ENCODE measurements at regions not wholly inside any gene's neighbourhood (a gene's known extent, or its start where the extent isn't known, plus 50 kb on each side); places are given as distances from the start of the nearest gene placed in this dataset.

GRCh38 chr5:126108470-126108869 lies 314.7 kb upstream of the GRAMD2B start:
- H3K36me3 Mint-ChIP-seq (ENCODE audit: low read depth), result peaks cover 7% of the 10 kb centered on the region
- Histone ChIP-seq H3K36me3 (ENCODE audit: control insufficient read depth, insufficient read depth, low read length) (no peaks in the 10 kb centered on the region), H3K9ac (ENCODE audit: extremely low read depth, low read length, poor library complexity, severe bottlenecking) (no peak overlapping the region), H3K4me1 (ENCODE audit: control insufficient read depth, insufficient read depth, low read length) (peaks cover 2% of the 10 kb centered on the region), H3K4me3 (ENCODE audit: low read length) (no peak overlapping the region), H3K27me3 (ENCODE audit: control insufficient read depth, insufficient read depth, low read length, poor library complexity, severe bottlenecking) (no peaks in the 10 kb centered on the region), H3K9me3 (ENCODE audit: control insufficient read depth, low read length) (peaks cover 15% of the 10 kb centered on the region), H3K27ac (ENCODE audit: low read depth, low read length) (no peak overlapping the region)
- peaks cover 10% of the 10 kb centered on the region for H3K4me1 Mint-ChIP-seq
- H3K27me3 Mint-ChIP-seq (ENCODE audit: insufficient read depth), result no peaks in the 10 kb centered on the region
- H3K9me3 Mint-ChIP-seq, result peaks cover 16% of the 10 kb centered on the region
- H3K4me3 Mint-ChIP-seq, result no peak overlapping the region
- no peak for TF ChIP-seq CTCF (conservative IDR thresholded peaks at IDR 0.05)
- WGBS, 2 experiments (ENCODE audit: insufficient coverage in 1 of 2, insufficient read length in 1 of 2), result 85 to 100% methylated on average over 2 to 5 of the region's 5 CpGs
- no peak overlapping the region for H3K27ac Mint-ChIP-seq
- no peak for DNase-seq

DNA sequence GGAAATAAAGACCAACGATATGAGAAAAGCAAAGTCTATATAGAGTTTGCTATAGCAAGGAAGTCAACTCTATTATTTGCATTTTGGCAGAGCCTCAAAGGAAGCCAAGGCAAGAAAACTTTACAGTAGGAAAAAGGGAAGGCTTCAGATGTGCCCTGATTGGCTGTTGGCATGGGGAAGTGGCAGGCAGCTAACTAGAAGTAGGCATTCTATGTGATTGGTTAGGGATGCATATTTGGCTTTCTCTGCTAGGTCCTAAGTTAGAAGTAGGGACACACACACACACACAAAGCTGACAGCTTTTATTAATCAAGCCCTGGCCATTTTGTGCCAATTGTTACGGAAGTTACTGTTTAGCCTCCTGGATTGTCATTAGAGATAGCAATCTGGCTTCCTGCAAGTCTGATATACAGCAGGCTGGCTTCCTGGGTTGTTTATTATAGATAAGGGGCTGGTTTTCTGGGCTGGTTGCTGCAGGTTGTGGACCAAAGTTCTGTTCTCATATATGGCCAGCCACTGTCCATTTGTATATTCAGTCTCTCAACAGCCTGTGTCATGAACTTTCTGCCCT lies 308.1 kb upstream of the GRAMD2B start:
- Mint-ChIP-seq H3K27me3 (ENCODE audit: insufficient read depth) (no peaks in the 10 kb centered on the region), H3K36me3 (ENCODE audit: low read depth) (peaks cover 13% of the 10 kb centered on the region), H3K4me1 (peaks cover 7% of the 10 kb centered on the region), H3K9me3 (peaks cover 35% of the 10 kb centered on the region), H3K4me3 (no peak overlapping the region), H3K27ac (no peak overlapping the region)
- Histone ChIP-seq H3K27ac (ENCODE audit: low read depth, low read length) (no peak overlapping the region), H3K9ac (ENCODE audit: extremely low read depth, low read length, poor library complexity, severe bottlenecking) (no peak overlapping the region), H3K4me1 (ENCODE audit: control insufficient read depth, insufficient read depth, low read length) (peaks cover 1% of the 10 kb centered on the region), H3K4me3 (ENCODE audit: low read length) (peak overlapping the region; percentile 55), H3K9me3 (ENCODE audit: control insufficient read depth, low read length) (peaks cover 38% of the 10 kb centered on the region), H3K36me3 (ENCODE audit: control insufficient read depth, insufficient read depth, low read length) (no peaks in the 10 kb centered on the region), H3K27me3 (ENCODE audit: control insufficient read depth, insufficient read depth, low read length, poor library complexity, severe bottlenecking) (no peaks in the 10 kb centered on the region)
- TF ChIP-seq CTCF (conservative IDR thresholded peaks at IDR 0.05), result no peak
- no peak for DNase-seq
- 95 to 100% methylated on average over 2 of the region's 2 CpGs for WGBS, 2 experiments (ENCODE audit: insufficient coverage in 1 of 2, insufficient read length in 1 of 2)

DNA sequence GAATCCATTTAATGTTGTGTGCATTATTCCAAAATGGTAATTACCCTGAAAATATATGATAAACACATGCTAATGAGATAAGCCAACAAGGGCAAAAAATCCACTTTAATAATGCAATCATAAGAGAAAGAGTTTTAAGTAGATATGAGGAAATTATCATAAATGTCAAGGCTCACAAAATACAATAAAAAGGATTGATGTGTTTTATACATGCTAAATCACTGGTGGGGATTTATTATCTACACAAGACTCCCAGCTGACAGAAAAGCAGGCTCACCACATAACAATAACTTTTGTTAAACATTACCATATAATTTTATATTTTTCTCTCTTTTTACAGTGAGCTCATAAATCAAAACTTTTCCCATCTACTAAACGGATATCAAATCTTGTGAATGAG lies 306.2 kb upstream of the GRAMD2B start:
- H3K9me3 ChIP-seq (ENCODE audit: control insufficient read depth, low read length), result peaks cover 34% of the 10 kb centered on the region
- no peak overlapping the region for H3K9ac ChIP-seq (ENCODE audit: extremely low read depth, low read length, poor library complexity, severe bottlenecking)
- H3K27me3 ChIP-seq (ENCODE audit: control insufficient read depth, insufficient read depth, low read length, poor library complexity, severe bottlenecking), result no peaks in the 10 kb centered on the region
- Mint-ChIP-seq H3K36me3 (ENCODE audit: low read depth) (peaks cover 12% of the 10 kb centered on the region), H3K9me3 (peaks cover 32% of the 10 kb centered on the region), H3K27me3 (ENCODE audit: insufficient read depth) (no peaks in the 10 kb centered on the region), H3K4me1 (peaks cover 4% of the 10 kb centered on the region), H3K27ac (no peak overlapping the region), H3K4me3 (no peak overlapping the region)
- H3K27ac ChIP-seq (ENCODE audit: low read depth, low read length), result no peak overlapping the region
- no peaks in the 10 kb centered on the region for H3K36me3 ChIP-seq (ENCODE audit: control insufficient read depth, insufficient read depth, low read length)
- no peak for TF ChIP-seq CTCF (conservative IDR thresholded peaks at IDR 0.05)
- no peaks in the 10 kb centered on the region for H3K4me1 ChIP-seq (ENCODE audit: control insufficient read depth, insufficient read depth, low read length)
- no peak for DNase-seq
- no CpG with 5 or more reads among the region's 1 CpG for WGBS, 2 experiments (ENCODE audit: insufficient coverage in 1 of 2, insufficient read length in 1 of 2)
- H3K4me3 ChIP-seq (ENCODE audit: low read length), result no peak overlapping the region
